BE2C (cell line): ENCODE measurements at regions not wholly inside any gene's neighbourhood (a gene's known extent, or its start where the extent isn't known, plus 50 kb on each side); places are given as distances from the start of the nearest gene placed in this dataset.
"Not testable (repeated sequence)": the region's sequence is repeated elsewhere in the genome, so short reads cannot be mapped to it uniquely, and the experiment has no call there.

ENCODE experiments used
- DNase-seq: peaks from one replicate; pipeline ENCODE4 v3.0.0-alpha.2; 2020
- H3K27me3 ChIP-seq: fragments of 250-450 bp; sonication (Bioruptor Pico); 2 replicates; pipeline ENCODE4 v1.5.1; 2020; ENCODE audit warnings: mild to moderate bottlenecking
- H3K36me3 ChIP-seq: fragments of 250-450 bp; sonication (Bioruptor Pico); 2 replicates; pipeline ENCODE4 v1.5.1; 2020; ENCODE audit warnings: mild to moderate bottlenecking
- H3K4me1 ChIP-seq: fragments of 250-450 bp; sonication (Bioruptor Pico); 2 replicates; pipeline ENCODE4 v1.5.1; 2020
- H3K4me3 ChIP-seq: 2 replicates; pipeline ENCODE4 v1.5.1; 2011; ENCODE audit warnings: low read depth, low read length
- H3K9me3 ChIP-seq: fragments of 250-450 bp; sonication (Bioruptor Pico); 2 replicates; pipeline ENCODE4 v1.5.1; 2020
- TF ChIP-seq, protein P1 (sequence below): IDR thresholded peaks from 2 replicates; pipeline ENCODE4 v1.5.1; 2012; ENCODE audit warnings: mild to moderate bottlenecking, low read depth, low read length

DNA sequence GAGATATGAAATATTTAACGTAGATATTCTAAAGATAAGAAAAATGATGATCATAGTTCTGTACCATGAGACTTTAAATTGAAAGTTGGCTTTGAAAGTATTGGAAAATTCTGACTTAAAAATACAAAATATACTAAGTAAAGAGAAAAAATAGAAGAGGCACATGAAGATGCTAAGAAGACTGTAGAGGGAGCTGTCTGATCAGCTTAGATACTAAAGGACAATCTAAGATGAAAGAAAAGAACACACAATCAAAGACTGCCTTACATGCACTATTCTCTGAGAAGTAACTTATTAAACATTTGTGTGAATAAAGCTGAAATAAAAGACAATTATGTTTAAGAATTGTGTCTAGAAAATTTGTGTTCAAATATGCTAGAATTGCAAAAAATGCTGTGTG lies 55.1 kb downstream of the RBMXL2 start:
- no peak for DNase-seq

DNA sequence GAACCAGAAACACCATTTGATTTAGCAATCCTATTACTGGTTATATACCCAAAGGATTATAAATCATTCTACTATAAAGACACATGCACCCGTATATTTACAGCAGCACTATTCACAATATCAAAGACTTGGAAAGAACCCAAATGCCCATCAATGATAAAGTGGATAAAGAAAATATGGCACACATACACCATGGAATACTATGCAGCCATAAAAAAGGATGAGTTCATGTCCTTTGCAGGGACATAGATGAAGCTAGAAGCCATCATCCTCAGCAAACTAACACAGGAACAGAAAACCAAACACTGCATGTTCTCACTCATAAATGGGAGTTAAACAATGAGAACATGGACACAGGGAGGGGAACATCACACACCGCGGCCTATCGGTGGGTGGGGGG lies 61.3 kb downstream of the RBMXL2 start:
- not testable (repeated sequence) for H3K4me1 ChIP-seq, H3K9me3 ChIP-seq, DNase-seq, H3K27me3 ChIP-seq, H3K36me3 ChIP-seq, H3K4me3 ChIP-seq

More for the DNA sequence above, 55.1 kb downstream of the RBMXL2 start:
- H3K36me3 ChIP-seq, result no peaks in the 10 kb centered on the region
- no peak overlapping the region for H3K4me3 ChIP-seq
- H3K4me1 ChIP-seq, result no peaks in the 10 kb centered on the region
- H3K9me3 ChIP-seq, result no peaks in the 10 kb centered on the region
- H3K27me3 ChIP-seq, result no peaks in the 10 kb centered on the region
- TF ChIP-seq, protein P1, sequence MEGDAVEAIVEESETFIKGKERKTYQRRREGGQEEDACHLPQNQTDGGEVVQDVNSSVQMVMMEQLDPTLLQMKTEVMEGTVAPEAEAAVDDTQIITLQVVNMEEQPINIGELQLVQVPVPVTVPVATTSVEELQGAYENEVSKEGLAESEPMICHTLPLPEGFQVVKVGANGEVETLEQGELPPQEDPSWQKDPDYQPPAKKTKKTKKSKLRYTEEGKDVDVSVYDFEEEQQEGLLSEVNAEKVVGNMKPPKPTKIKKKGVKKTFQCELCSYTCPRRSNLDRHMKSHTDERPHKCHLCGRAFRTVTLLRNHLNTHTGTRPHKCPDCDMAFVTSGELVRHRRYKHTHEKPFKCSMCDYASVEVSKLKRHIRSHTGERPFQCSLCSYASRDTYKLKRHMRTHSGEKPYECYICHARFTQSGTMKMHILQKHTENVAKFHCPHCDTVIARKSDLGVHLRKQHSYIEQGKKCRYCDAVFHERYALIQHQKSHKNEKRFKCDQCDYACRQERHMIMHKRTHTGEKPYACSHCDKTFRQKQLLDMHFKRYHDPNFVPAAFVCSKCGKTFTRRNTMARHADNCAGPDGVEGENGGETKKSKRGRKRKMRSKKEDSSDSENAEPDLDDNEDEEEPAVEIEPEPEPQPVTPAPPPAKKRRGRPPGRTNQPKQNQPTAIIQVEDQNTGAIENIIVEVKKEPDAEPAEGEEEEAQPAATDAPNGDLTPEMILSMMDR, result peak; percentile 51

DNA sequence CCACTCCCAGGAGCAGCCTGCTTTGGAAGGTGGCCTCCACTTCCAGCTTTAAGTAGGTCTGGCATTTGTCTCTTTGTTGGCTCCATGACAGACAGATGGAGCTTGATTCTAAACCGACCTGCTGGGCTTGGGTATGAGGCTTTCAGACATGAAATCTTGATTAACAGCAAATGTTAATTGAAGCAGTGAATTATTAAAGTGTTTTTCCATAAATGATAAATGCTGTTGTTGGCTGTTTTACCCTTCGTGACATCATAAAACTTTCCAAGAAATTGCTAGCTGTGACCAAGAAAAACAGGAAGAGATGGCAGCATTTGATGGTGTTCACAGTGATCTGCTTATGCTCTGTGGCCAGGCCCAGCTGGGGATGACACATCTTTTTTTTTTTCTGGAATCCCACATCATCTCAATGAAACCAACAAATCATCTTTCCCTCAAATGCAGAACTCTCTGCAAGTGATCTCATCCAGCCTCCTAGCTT lies 66.1 kb downstream of the RBMXL2 start:
- Histone ChIP-seq H3K36me3 (no peaks in the 10 kb centered on the region), H3K4me1 (peaks cover 15% of the 10 kb centered on the region), H3K4me3 (no peak overlapping the region), H3K27me3 (no peaks in the 10 kb centered on the region), H3K9me3 (no peaks in the 10 kb centered on the region)
- TF ChIP-seq, protein P1, result no peak
- DNase-seq, result peak; percentile 72

DNA sequence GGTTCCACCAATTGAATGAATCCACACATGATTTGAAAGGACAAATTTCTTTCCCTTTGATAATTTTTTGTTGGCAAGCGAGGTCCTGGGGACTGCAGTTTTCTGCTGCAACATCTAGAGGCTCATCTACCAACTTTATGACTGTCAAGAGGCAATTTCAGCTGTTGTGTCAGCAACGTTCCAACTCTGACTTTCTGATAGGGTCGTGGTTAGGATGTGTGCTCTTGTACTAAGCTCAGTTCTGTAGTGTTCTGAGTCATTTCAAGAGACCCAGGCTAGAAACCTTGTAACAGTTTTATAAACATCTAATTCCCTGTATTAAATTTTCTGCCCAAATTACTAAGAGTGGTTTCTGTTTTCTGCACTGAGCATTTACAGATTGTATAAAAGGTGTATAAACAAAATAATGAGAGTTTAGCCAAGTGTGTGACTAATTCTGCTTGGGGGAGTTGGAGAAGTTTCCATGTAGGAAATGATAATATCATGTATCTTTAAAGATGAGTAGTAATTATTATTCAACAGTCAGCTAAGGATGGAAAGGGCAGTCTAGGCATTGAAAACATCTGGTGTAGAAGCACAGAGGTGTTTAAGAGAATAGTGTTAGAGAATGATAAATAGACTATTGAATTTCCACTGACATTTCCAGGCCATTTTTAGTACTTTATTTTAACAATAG lies 72.2 kb downstream of the RBMXL2 start:
- peaks cover 8% of the 10 kb centered on the region for H3K4me1 ChIP-seq
- no peak for DNase-seq
- TF ChIP-seq, protein P1, result no peak
- no peaks in the 10 kb centered on the region for H3K36me3 ChIP-seq
- H3K4me3 ChIP-seq, result no peak overlapping the region
- H3K9me3 ChIP-seq, result no peaks in the 10 kb centered on the region
- no peaks in the 10 kb centered on the region for H3K27me3 ChIP-seq

DNA sequence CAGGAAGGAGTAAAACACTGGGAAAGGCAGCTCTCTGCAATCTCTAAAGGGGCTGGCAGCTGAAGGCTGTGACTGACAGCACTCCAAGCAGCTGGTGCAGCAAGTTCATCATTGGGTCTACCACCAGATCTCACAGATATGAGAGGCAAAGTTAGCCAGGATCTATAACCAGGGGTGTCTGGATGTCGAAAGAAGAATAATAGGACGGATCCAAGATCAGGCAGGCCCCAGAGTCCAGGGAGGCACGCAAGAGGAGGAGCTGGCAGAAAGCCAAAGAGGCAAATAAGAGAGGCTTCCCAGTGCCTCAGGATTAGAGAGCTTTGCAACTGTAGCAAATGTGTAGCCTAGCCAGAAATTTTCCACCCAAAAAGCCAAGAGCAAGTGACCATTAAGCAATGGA lies 77.1 kb downstream of the RBMXL2 start:
- no peaks in the 10 kb centered on the region for H3K27me3 ChIP-seq
- H3K36me3 ChIP-seq, result no peaks in the 10 kb centered on the region
- no peaks in the 10 kb centered on the region for H3K9me3 ChIP-seq
- peak; percentile 68 for DNase-seq
- H3K4me1 ChIP-seq, result no peaks in the 10 kb centered on the region; the same call in 1 of the 2 replicates
- TF ChIP-seq, protein P1, result no peak
- no peak overlapping the region for H3K4me3 ChIP-seq

DNA sequence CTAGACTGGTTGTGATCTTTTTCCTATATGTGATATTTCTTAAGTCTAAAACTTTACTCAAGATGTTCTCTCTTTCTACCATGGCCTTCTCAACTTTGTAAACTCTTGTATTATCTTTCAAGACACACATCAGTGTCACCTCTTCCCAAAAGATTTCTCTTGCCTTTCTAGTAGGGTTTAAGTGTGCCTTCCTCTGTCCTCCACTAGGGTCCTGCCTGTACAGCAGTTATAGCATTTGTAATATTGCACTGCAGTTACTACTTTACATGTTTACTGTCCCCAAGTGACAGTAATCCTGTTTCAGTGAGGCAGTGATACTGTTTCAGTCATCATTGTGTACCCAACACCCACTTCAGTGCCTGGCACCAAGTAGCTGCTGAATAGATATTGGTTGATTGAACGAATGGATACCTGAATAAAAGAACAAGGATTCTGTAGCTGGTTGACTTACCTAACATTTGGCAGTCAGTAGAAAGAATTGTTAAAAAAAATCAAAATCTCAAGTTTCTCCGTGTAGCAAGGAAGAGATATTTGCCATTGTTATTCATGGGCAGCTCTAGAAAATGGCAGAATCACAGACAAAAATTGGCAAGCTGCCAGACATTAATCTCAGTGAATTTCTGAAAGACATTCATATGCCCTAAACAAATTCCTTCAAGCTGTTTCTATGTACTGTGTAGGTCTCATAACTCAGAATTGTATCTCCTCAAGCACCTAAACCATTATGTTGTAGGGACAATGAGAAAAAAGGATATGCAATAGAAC lies 79.4 kb downstream of the RBMXL2 start:
- TF ChIP-seq, protein P1, result peak; percentile 29; the same call in 1 of the 2 replicates
- Histone ChIP-seq H3K4me1 (no peaks in the 10 kb centered on the region; the same call in 1 of the 2 replicates), H3K27me3 (no peaks in the 10 kb centered on the region), H3K4me3 (no peak overlapping the region), H3K9me3 (no peaks in the 10 kb centered on the region), H3K36me3 (no peaks in the 10 kb centered on the region)
- DNase-seq, result no peak
